ENCODE measurements at regions not wholly inside any gene's neighbourhood (a gene's known extent, or its start where the extent isn't known, plus 50 kb on each side); places are given as distances from the start of the nearest gene placed in this dataset.

GRCh38 chr6:98653179-98653578 lies 181.2 kb upstream of the POU3F2 start:
- no peaks in the 10 kb centered on the region for H3K9me3 ChIP-seq (replicated peaks in 1 of 11)
- H3K36me3 ChIP-seq: no peaks in the 10 kb centered on the region
- no peak overlapping the region for H3K4me2 ChIP-seq
- H3K27me3 ChIP-seq: no peaks in the 10 kb centered on the region
- H3K4me1 ChIP-seq: no peaks in the 10 kb centered on the region
- H3K4me3 ChIP-seq: no peak overlapping the region
- no peak for TF ChIP-seq Cebpa-rat (IDR thresholded peaks at IDR 0.05)
- H4K20me1 ChIP-seq: peaks cover 0 to 3% (median 0%) of the 10 kb centered on the region in 11 experiments; a peak in 2 of 22 replicates
- no peak overlapping the region for H3K9ac ChIP-seq
- H3K27ac ChIP-seq: no peak overlapping the region

DNA sequence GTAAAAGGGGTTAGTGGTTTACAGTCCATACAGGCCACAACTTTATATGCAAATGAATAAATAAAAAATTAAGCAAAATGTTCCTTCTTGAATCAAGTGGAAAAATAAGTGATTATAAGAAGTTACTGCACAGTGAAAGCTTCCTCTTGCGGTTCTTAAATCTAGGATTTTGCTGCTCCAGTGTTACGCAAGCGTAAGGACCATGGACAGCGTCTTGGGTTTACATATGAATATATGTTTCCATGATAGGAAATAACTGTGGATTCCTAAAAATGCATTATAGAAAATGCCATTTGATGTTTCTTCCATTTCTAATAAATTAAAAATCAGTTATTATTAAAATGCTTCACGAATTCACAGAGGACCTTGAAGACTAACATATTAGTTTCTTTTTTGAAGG lies 176.6 kb upstream of the POU3F2 start:
- no peak overlapping the region for H3K9ac ChIP-seq
- TF ChIP-seq Cebpa-rat (IDR thresholded peaks at IDR 0.05): peak in 8 of 11 experiments; percentile 45 to 94 (median 76); a peak in 11 of 22 replicates
- H3K4me2 ChIP-seq: no peak overlapping the region
- H3K9me3 ChIP-seq (replicated peaks in 1 of 11): no peaks in the 10 kb centered on the region
- H3K4me3 ChIP-seq: no peak overlapping the region
- H3K36me3 ChIP-seq: no peaks in the 10 kb centered on the region
- peaks cover 0 to 3% (median 0%) of the 10 kb centered on the region in 11 experiments; a peak in 2 of 22 replicates for H4K20me1 ChIP-seq
- H3K27me3 ChIP-seq: no peaks in the 10 kb centered on the region
- H3K4me1 ChIP-seq: no peaks in the 10 kb centered on the region
- no peak overlapping the region for H3K27ac ChIP-seq

GRCh38 chr6:98669371-98669770 lies 165.0 kb upstream of the POU3F2 start:
- H3K9me3 ChIP-seq (replicated peaks in 1 of 11): no peaks in the 10 kb centered on the region
- H4K20me1 ChIP-seq: peaks cover 0 to 2% (median 0%) of the 10 kb centered on the region in 11 experiments; a peak in 1 of 22 replicates
- no peak overlapping the region for H3K4me2 ChIP-seq
- no peak overlapping the region for H3K4me3 ChIP-seq
- no peak overlapping the region for H3K27ac ChIP-seq
- no peak for TF ChIP-seq Cebpa-rat (IDR thresholded peaks at IDR 0.05)
- no peaks in the 10 kb centered on the region for H3K27me3 ChIP-seq
- H3K9ac ChIP-seq: no peak overlapping the region
- no peaks in the 10 kb centered on the region for H3K4me1 ChIP-seq
- no peaks in the 10 kb centered on the region for H3K36me3 ChIP-seq

DNA sequence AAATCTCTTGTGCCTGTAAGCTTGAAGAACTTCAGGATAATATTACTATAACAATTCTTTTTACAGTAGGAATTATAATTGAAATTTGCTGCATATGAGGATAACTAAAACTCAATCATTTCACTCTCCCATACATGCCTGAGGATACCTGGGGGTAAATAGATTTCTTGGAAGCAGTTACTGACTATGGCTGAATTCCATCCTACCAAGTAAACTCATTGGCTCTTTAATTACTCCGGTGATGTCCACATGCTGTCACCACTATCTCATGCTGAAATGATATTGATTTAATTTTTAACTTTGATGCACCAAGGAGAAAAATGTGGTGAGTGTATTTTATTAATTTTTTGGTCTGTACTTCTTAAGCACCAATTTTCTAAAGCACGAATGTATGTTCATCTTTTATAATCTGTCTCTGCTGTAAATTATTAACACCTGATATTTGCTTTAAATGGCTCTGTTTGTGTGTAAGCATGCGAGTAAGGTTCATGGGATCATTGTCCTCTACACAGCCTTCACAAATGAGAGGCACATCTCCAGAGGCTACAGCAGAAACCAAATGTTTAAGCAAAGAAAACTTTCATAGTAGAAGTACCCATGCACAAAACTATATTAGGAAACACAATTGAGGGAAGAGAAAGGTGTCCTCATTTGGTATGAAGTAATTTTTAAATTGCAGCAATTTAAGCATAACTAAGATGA lies 164.2 kb upstream of the POU3F2 start:
- no peak overlapping the region for H3K9ac ChIP-seq
- no peaks in the 10 kb centered on the region for H3K27me3 ChIP-seq
- no peaks in the 10 kb centered on the region for H3K4me1 ChIP-seq
- peaks cover 0 to 2% (median 0%) of the 10 kb centered on the region in 11 experiments; a peak in 1 of 22 replicates for H4K20me1 ChIP-seq
- no peaks in the 10 kb centered on the region for H3K9me3 ChIP-seq (replicated peaks in 1 of 11)
- H3K27ac ChIP-seq: no peak overlapping the region
- no peak for TF ChIP-seq Cebpa-rat (IDR thresholded peaks at IDR 0.05)
- no peak overlapping the region for H3K4me3 ChIP-seq
- no peak overlapping the region for H3K4me2 ChIP-seq
- no peaks in the 10 kb centered on the region for H3K36me3 ChIP-seq

DNA sequence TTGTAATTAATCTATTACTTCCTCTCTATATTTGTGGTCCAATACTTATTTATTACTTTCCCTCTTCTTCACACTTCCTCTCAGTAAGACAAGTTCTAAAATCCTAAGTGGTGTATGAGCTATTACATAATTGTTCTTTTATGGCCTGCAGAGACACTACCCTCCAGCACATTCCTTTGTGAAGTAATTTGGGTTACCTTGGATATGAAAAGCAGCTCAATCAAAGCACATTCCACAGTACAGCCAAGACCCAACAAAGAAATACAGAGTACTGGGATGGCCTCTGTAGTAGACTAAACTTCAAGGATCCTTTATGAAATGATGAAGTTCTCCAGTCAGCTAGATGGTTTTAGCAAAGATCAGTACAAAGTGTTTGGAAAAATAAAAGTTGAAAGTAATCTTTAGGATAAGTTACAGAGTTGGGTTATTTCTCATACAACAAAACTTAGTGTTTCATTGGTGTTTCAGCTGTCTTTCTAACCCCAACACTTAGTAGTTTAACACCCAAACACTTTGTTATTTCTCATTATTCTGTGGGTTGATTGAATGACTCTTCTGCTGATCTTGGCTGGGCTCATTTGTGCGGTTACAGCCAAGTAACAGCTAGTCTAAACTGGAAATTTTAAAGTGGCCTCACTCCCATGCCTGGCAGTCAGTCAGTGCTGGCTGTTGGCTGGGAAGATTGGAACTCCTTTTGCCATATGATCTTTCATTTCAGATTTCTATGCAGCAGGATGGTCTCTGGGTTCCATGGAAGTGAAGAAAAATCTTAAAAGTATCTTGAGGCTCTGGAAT lies 161.5 kb upstream of the POU3F2 start:
- Histone ChIP-seq H3K4me1 (no peaks in the 10 kb centered on the region), H3K4me3 (no peak overlapping the region), H3K27ac (no peak overlapping the region), H3K9ac (no peak overlapping the region), H3K9me3 (replicated peaks in 1 of 11) (no peaks in the 10 kb centered on the region), H4K20me1 (peaks cover 0 to 2% (median 0%) of the 10 kb centered on the region in 11 experiments; a peak in 1 of 22 replicates), H3K36me3 (no peaks in the 10 kb centered on the region), H3K4me2 (no peak overlapping the region), H3K27me3 (no peaks in the 10 kb centered on the region)
- no peak for TF ChIP-seq Cebpa-rat (IDR thresholded peaks at IDR 0.05)

- H3K9me3 ChIP-seq (replicated peaks in 1 of 11): no peaks in the 10 kb centered on the region
- no peaks in the 10 kb centered on the region for H3K27me3 ChIP-seq
- H3K4me3 ChIP-seq: no peak overlapping the region
- H3K4me2 ChIP-seq: no peak overlapping the region
- no peaks in the 10 kb centered on the region for H3K36me3 ChIP-seq
- no peaks in the 10 kb centered on the region for H3K4me1 ChIP-seq
- no peak overlapping the region for H3K9ac ChIP-seq
- H4K20me1 ChIP-seq: no peaks in the 10 kb centered on the region
- TF ChIP-seq Cebpa-rat (IDR thresholded peaks at IDR 0.05): no peak
- H3K27ac ChIP-seq: no peak overlapping the region
These were observed 155.9 kb upstream of the POU3F2 start for GRCh38 chr6:98678481-98678880.

- no peaks in the 10 kb centered on the region for H3K27me3 ChIP-seq
- no peaks in the 10 kb centered on the region for H3K9me3 ChIP-seq (replicated peaks in 1 of 11)
- TF ChIP-seq Cebpa-rat (IDR thresholded peaks at IDR 0.05): no peak
- no peaks in the 10 kb centered on the region for H3K4me1 ChIP-seq
- H3K4me2 ChIP-seq: no peak overlapping the region
- H3K4me3 ChIP-seq: no peak overlapping the region
- H3K36me3 ChIP-seq: no peaks in the 10 kb centered on the region
- no peaks in the 10 kb centered on the region for H4K20me1 ChIP-seq
- no peak overlapping the region for H3K9ac ChIP-seq
- no peak overlapping the region for H3K27ac ChIP-seq
These were observed 148.3 kb upstream of the POU3F2 start for GRCh38 chr6:98686008-98686601.

DNA sequence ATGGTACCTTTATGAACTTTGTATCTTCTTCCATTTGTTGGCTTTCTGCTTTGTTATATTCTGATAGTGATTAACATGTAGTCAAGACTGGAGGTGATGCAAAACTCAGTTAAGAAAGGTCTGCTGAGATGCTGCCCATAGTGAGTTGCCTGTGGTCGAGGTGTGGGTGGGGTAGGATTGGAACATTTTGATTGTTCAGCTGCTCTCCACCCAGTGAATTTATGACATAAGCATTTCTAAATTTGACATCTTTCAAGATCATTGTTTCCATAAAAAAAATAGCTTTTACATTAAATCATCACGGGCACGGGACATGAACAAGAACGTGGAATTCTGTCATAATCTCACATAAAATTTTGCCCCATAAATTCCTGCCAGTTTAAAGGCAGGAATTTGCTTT lies 146.6 kb upstream of the POU3F2 start:
- no peak overlapping the region for H3K4me3 ChIP-seq
- no peak for TF ChIP-seq Cebpa-rat (IDR thresholded peaks at IDR 0.05)

GRCh38 chr6:98695091-98695801 lies 139.1 kb upstream of the POU3F2 start:
- no peak overlapping the region for H3K4me3 ChIP-seq
- no peak overlapping the region for H3K9ac ChIP-seq
- H3K4me1 ChIP-seq: no peaks in the 10 kb centered on the region
- H4K20me1 ChIP-seq: no peaks in the 10 kb centered on the region
- no peak overlapping the region for H3K27ac ChIP-seq
- H3K36me3 ChIP-seq: no peaks in the 10 kb centered on the region
- no peaks in the 10 kb centered on the region for H3K9me3 ChIP-seq (replicated peaks in 1 of 11)
- TF ChIP-seq Cebpa-rat (IDR thresholded peaks at IDR 0.05): no peak
- no peak overlapping the region for H3K4me2 ChIP-seq
- H3K27me3 ChIP-seq: no peaks in the 10 kb centered on the region

More for the DNA sequence above, 146.6 kb upstream of the POU3F2 start:
- Histone ChIP-seq H3K4me1 (no peaks in the 10 kb centered on the region), H3K4me2 (no peak overlapping the region), H3K9me3 (replicated peaks in 1 of 11) (no peaks in the 10 kb centered on the region), H3K9ac (no peak overlapping the region), H3K27me3 (no peaks in the 10 kb centered on the region), H3K36me3 (no peaks in the 10 kb centered on the region), H3K27ac (no peak overlapping the region), H4K20me1 (no peaks in the 10 kb centered on the region)

All from BLaER1 treated with 17β-estradiol and CSF1 and Interleukin-3, amounts not matched to agents 10 nM and 100 nM (cell line).